IMR-90 (cell line): ENCODE measurements at regions not wholly inside any gene's neighbourhood (a gene's known extent, or its start where the extent isn't known, plus 50 kb on each side); places are given as distances from the start of the nearest gene placed in this dataset.

Source experiments
- CEBPB ChIP-seq: IDR thresholded peaks from 2 replicates; pipeline ENCODE4 v1.6.1; 2012; ENCODE audit warnings: low read depth, low read length, improper control_type of control experiment
- CHD1 ChIP-seq: IDR thresholded peaks from 2 replicates; pipeline ENCODE4 v1.6.1; 2012; ENCODE audit warnings: low read depth, low read length, improper control_type of control experiment
- CTCF ChIP-seq: conservative IDR thresholded peaks from 2 replicates; pipeline ENCODE4 v1.5.1; 2012; ENCODE audit warnings: mild to moderate bottlenecking, low read depth, low read length, improper control_type of control experiment
- FOS ChIP-seq: fragments of 150-350 bp; IDR thresholded peaks from 2 replicates; pipeline ENCODE4 v1.6.1; 2016; ENCODE audit warnings: low read depth, low read length
- POLR2A ChIP-seq: IDR thresholded peaks from 2 replicates; pipeline ENCODE4 v1.6.1; 2012; ENCODE audit warnings: mild to moderate bottlenecking, low read depth, low read length
- RAD21 ChIP-seq: IDR thresholded peaks from 2 replicates; pipeline ENCODE4 v1.6.1; 2012; ENCODE audit warnings: low read length, improper control_type of control experiment
- RCOR1 ChIP-seq: IDR thresholded peaks from 2 replicates; pipeline ENCODE4 v1.6.1; 2012; ENCODE audit warnings: mild to moderate bottlenecking, low read length, improper control_type of control experiment; ENCODE audit not compliant: insufficient replicate concordance
- RFX5 ChIP-seq: IDR thresholded peaks from 2 replicates; pipeline ENCODE4 v1.8.0; 2012; ENCODE audit warnings: low read depth, mild to moderate bottlenecking, low read length, moderate library complexity
- SMC3 ChIP-seq: fragments of 150-350 bp; IDR thresholded peaks from 2 replicates; pipeline ENCODE4 v1.6.1; 2016; ENCODE audit warnings: low read depth, mild to moderate bottlenecking, antibody characterized with exemption, low read length, moderate library complexity

GRCh38 chr6:4531406-4531805 lies 244.8 kb upstream of the CDYL start:
- TF ChIP-seq RCOR1 (no peak), SMC3 (no peak), CTCF (no peak), CHD1 (no peak), CEBPB (no peak), RFX5 (no peak), RAD21 (no peak), POLR2A (no peak), FOS (no peak)
